ENCODE measurements at regions not wholly inside any gene's neighbourhood (a gene's known extent, or its start where the extent isn't known, plus 50 kb on each side); places are given as distances from the start of the nearest gene placed in this dataset.

DNA sequence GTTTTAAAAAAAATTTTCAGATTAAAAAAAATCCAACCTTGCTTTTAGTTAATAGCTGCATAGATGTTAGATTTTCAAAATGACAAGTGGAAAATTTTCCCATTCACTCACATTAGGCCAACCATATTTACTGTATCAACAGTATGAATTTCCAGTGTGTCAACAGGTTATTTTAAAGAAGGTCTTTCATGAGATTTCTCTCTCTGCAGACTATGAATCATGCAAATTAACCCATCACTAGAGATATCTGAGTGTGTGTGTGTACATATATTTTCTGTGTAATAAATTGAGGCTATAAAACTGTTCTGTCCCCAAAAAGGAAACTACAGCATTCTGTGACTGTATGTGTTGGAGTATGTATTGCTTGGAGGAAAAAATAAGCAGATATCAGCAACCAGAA is 305.6 kb downstream of the ARL4A start:
- TF ChIP-seq POLR2AphosphoS5 (IDR thresholded peaks at IDR 0.05): no peak
- no peak for TF ChIP-seq CTCF (IDR thresholded peaks at IDR 0.05)

All from sigmoid colon (tissue), 4 donors.